ENCODE measurements at regions not wholly inside any gene's neighbourhood (a gene's known extent, or its start where the extent isn't known, plus 50 kb on each side); places are given as distances from the start of the nearest gene placed in this dataset.

GRCh38 chr1:90407737-90408136, 309.4 kb downstream of the BARHL2 start:
- TF ChIP-seq, protein P1, sequence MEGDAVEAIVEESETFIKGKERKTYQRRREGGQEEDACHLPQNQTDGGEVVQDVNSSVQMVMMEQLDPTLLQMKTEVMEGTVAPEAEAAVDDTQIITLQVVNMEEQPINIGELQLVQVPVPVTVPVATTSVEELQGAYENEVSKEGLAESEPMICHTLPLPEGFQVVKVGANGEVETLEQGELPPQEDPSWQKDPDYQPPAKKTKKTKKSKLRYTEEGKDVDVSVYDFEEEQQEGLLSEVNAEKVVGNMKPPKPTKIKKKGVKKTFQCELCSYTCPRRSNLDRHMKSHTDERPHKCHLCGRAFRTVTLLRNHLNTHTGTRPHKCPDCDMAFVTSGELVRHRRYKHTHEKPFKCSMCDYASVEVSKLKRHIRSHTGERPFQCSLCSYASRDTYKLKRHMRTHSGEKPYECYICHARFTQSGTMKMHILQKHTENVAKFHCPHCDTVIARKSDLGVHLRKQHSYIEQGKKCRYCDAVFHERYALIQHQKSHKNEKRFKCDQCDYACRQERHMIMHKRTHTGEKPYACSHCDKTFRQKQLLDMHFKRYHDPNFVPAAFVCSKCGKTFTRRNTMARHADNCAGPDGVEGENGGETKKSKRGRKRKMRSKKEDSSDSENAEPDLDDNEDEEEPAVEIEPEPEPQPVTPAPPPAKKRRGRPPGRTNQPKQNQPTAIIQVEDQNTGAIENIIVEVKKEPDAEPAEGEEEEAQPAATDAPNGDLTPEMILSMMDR (IDR thresholded peaks at IDR 0.05): no peak

DNA sequence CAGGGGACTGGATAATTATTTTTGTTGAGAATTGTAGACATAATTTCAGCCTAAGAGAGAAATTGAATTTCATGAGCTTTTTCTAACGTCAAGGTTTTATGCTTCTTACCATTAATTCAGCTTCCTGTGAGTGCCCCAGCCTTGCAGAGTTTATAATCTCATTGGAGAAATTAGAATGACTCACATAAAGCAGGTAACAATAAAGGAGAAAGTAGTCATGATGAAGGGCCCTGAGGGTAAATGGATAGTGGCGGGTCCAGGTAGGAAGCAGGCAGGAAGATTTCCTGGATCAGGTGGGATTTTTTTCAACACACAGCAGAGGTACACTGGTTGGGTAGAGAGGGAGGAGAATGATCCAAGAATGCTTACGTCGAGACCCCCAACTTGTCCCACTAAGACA, 311.4 kb downstream of the BARHL2 start:
- TF ChIP-seq, protein P1 (IDR thresholded peaks at IDR 0.05): no peak

DNA sequence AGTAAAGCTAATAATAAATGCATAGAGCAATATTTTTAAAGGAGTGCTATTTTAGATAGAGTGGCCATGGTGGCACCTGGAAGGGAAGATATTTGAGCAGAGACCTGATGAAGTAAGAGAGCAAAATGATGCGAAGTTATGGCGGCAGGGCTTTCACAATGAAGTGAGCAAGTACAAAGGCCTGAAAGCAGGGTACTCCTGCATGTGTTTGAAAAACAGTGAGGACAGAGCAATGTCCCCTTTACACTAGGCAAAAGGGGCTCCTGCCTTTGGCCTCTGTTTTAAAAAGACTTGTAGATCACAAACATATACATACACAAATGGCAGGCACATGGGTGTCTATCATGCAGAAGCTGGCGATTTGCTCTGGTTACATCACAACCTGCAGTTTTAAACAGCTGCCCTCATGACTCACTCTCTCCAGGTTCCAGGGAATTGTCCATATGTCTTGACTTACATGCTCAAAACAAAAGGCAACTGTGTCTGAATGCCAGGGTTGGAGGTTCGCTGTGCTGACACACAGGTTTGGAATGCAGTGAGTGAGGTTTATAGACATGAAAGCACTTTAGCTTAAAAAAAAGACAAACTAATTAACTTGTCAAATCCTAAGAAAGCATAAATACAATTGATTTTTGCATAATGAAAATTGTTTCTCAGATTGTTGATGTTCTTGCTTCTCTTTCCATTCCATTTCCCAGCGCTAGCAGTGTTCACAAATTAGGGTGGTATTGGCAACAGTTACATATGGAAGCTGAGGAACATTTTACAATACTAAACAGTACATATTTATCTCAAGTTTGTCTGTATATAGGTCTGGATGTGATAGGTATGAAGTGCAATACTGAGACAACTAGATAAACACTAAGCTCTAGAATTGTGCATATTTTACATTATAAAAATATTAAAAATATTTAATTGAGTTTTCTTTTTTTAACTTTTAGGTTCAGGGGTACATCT, 313.9 kb downstream of the BARHL2 start:
- TF ChIP-seq, protein P1 (IDR thresholded peaks at IDR 0.05): no peak

GRCh38 chr1:90400131-90400530, 317.0 kb downstream of the BARHL2 start:
- TF ChIP-seq, protein P1 (IDR thresholded peaks at IDR 0.05): no peak

GRCh38 chr1:90396917-90397316, 320.2 kb downstream of the BARHL2 start:
- TF ChIP-seq, protein P1 (IDR thresholded peaks at IDR 0.05): no peak

GRCh38 chr1:90394247-90394646, 322.9 kb downstream of the BARHL2 start:
- TF ChIP-seq, protein P1 (IDR thresholded peaks at IDR 0.05): no peak

DNA sequence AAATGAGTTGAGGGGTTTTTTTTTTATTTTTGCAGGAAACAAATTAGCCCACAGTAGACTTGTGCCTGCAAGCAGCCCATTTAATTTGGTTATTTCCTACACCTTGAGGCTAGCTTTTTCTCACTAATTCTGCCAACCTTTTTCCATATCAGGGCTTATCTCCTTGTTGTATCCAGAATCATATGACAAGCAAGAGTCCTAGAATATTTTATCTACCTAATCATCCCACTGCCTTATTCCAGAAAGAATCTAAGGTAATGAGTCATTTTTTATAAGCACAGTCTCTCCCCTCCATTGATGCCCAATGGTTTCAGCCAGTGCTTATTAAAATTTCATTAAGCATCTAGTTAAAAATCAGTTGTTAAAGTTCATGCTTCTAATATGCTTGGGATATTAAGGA, 324.1 kb downstream of the BARHL2 start:
- TF ChIP-seq, protein P1 (IDR thresholded peaks at IDR 0.05): no peak
